Kidney (tissue), 13 donors: ENCODE measurements at regions not wholly inside any gene's neighbourhood (a gene's known extent, or its start where the extent isn't known, plus 50 kb on each side); places are given as distances from the start of the nearest gene placed in this dataset.

Experiments used
- DNase-seq, 5 donors: peaks; one replicate each; pipeline ENCODE4 v3.0.0-alpha.2; 2013 to 2020
- FAIRE-seq: peaks from 2 replicates; lab custom pipeline; 2012; peaks lifted over from hg19 to GRCh38; lab: Jason Lieb, UNC
- H3K27ac ChIP-seq, 2 donors: one replicate each; pipeline ENCODE4 v1.7.0; 2013; ENCODE audit warnings: low read depth in 2 of 2, low read length in 2 of 2, inconsistent platforms in 1 of 2
- H3K27me3 ChIP-seq: one replicate; pipeline ENCODE4 v1.7.1; 2013; ENCODE audit warnings: low read length, inconsistent platforms; ENCODE audit not compliant: control insufficient read depth, insufficient read depth
- H3K36me3 ChIP-seq, 3 donors: one replicate each; pipeline versions ENCODE4 v1.7.0 to v1.7.1; 2013; ENCODE audit warnings: low read length in 3 of 3, control low read depth in 1 of 3, inconsistent platforms in 1 of 3; ENCODE audit not compliant: insufficient read depth in 3 of 3, control insufficient read depth in 2 of 3
- H3K4me1 ChIP-seq, 3 donors: one replicate each; pipeline versions ENCODE4 v1.7.0 to v1.7.1; 2013; ENCODE audit warnings: low read length in 3 of 3, inconsistent platforms in 1 of 3, low read depth in 1 of 3; ENCODE audit not compliant: control insufficient read depth in 2 of 3, insufficient read depth in 2 of 3
- H3K4me3 ChIP-seq, 3 donors: one replicate each; pipeline versions ENCODE4 v1.7.0 to v1.8.1; 2013; ENCODE audit warnings: low read length in 3 of 3, control low read depth in 1 of 3, inconsistent platforms in 1 of 3
- H3K9ac ChIP-seq, 3 donors: one replicate each; pipeline versions ENCODE4 v1.7.0 to v1.7.1; 2013; ENCODE audit warnings: low read length in 3 of 3, control low read depth in 1 of 3, inconsistent platforms in 1 of 3
- H3K9me3 ChIP-seq, 3 donors: one replicate each; pipeline versions ENCODE4 v1.7.0 to v1.7.1; 2013; ENCODE audit warnings: low read length in 3 of 3, control low read depth in 1 of 3, inconsistent platforms in 1 of 3; ENCODE audit not compliant: control insufficient read depth in 2 of 3, insufficient read depth in 1 of 3
- CTCF ChIP-seq: IDR thresholded peaks from 3 replicates; pipeline ENCODE4 v1.5.1; 2012; ENCODE audit warnings: mild to moderate bottlenecking, moderate library complexity, borderline replicate concordance; ENCODE audit not compliant: insufficient read depth; ENCODE audit errors: extremely low read depth
- intact Hi-C: fragments of 100-400 bp; cut with DNase I; formaldehyde crosslinking; loops from one replicate; pipeline ENCODE4 v1.11.1; 2022
- donor health status: control.
- donor health status: control.
- donor health status: control.
- donor health status: control.
- donor health status: control.
- donor health status: DM: yes; HTN: yes; CAD: no.
- donor health status: Normal renal cell carcinoma (clear cell type).

GRCh38 chr22:22737590-22737989 lies 93.2 kb downstream of the GGTLC2 start:
- Histone ChIP-seq H3K4me3 (no peak overlapping the region), H3K4me1 (no peaks in the 10 kb centered on the region), H3K9ac (no peak overlapping the region), H3K36me3 (no peaks in the 10 kb centered on the region), H3K27me3 (no peaks in the 10 kb centered on the region), H3K27ac (no peak overlapping the region), H3K9me3 (no peaks in the 10 kb centered on the region)
- intact Hi-C loops, result no loop called here
- TF ChIP-seq CTCF, result no peak
- no peak for DNase-seq
- no peak for FAIRE-seq

GRCh38 chr22:22738959-22739585 lies 94.7 kb downstream of the GGTLC2 start:
- no peaks in the 10 kb centered on the region for H3K27me3 ChIP-seq
- DNase-seq (no peak), FAIRE-seq (no peak)
- H3K4me3 ChIP-seq, result no peak overlapping the region
- no peak for TF ChIP-seq CTCF
- H3K36me3 ChIP-seq, result no peaks in the 10 kb centered on the region
- intact Hi-C loops, result no loop called here
- no peaks in the 10 kb centered on the region for H3K9me3 ChIP-seq
- H3K9ac ChIP-seq, result no peak overlapping the region
- H3K4me1 ChIP-seq, result no peaks in the 10 kb centered on the region
- no peak overlapping the region for H3K27ac ChIP-seq

GRCh38 chr22:22740560-22741276 lies 96.3 kb downstream of the GGTLC2 start:
- no peak overlapping the region for H3K27ac ChIP-seq
- intact Hi-C loops, result no loop called here
- no peak for FAIRE-seq
- no peak for DNase-seq
- no peaks in the 10 kb centered on the region for H3K27me3 ChIP-seq
- no peaks in the 10 kb centered on the region for H3K36me3 ChIP-seq
- H3K4me3 ChIP-seq, result no peak overlapping the region
- H3K9me3 ChIP-seq, result no peaks in the 10 kb centered on the region
- TF ChIP-seq CTCF, result no peak
- H3K4me1 ChIP-seq, result no peaks in the 10 kb centered on the region
- no peak overlapping the region for H3K9ac ChIP-seq
